ENCODE measurements at regions not wholly inside any gene's neighbourhood (a gene's known extent, or its start where the extent isn't known, plus 50 kb on each side); places are given as distances from the start of the nearest gene placed in this dataset.

GRCh38 chr13:40351537-40352379, 314.7 kb downstream of the FOXO1 start:
- H3K4me1 Mint-ChIP-seq (ENCODE audit: low read depth, unreplicated experiment) = peaks cover 1% of the 10 kb centered on the region
- no peak for DNase-seq
- peaks cover 5% of the 10 kb centered on the region for H3K27me3 Mint-ChIP-seq (ENCODE audit: unreplicated experiment)
- H3K9me3 Mint-ChIP-seq (ENCODE audit: unreplicated experiment) = peaks cover 11% of the 10 kb centered on the region
- peaks cover 6% of the 10 kb centered on the region for H3K36me3 Mint-ChIP-seq (ENCODE audit: unreplicated experiment)
- no peak overlapping the region for H3K27ac Mint-ChIP-seq (ENCODE audit: unreplicated experiment)
- no peak overlapping the region for H3K4me3 Mint-ChIP-seq (ENCODE audit: unreplicated experiment)
- TF ChIP-seq CTCF (IDR thresholded peaks at IDR 0.05; ENCODE audit: partially characterized antibody, unreplicated experiment) = no peak

GRCh38 chr13:40352380-40352778, 314.1 kb downstream of the FOXO1 start:
- H3K9me3 Mint-ChIP-seq (ENCODE audit: unreplicated experiment) = peaks cover 11% of the 10 kb centered on the region
- H3K27me3 Mint-ChIP-seq (ENCODE audit: unreplicated experiment) = peaks cover 5% of the 10 kb centered on the region
- H3K27ac Mint-ChIP-seq (ENCODE audit: unreplicated experiment) = no peak overlapping the region
- H3K4me3 Mint-ChIP-seq (ENCODE audit: unreplicated experiment) = no peak overlapping the region
- no peak for DNase-seq
- no peak for TF ChIP-seq CTCF (IDR thresholded peaks at IDR 0.05; ENCODE audit: partially characterized antibody, unreplicated experiment)
- H3K4me1 Mint-ChIP-seq (ENCODE audit: low read depth, unreplicated experiment) = peaks cover 1% of the 10 kb centered on the region
- peaks cover 6% of the 10 kb centered on the region for H3K36me3 Mint-ChIP-seq (ENCODE audit: unreplicated experiment)

- H3K9me3 Mint-ChIP-seq (ENCODE audit: unreplicated experiment) = peaks cover 9% of the 10 kb centered on the region
- DNase-seq = no peak
- TF ChIP-seq CTCF (IDR thresholded peaks at IDR 0.05; ENCODE audit: partially characterized antibody, unreplicated experiment) = no peak
- peaks cover 5% of the 10 kb centered on the region for H3K27me3 Mint-ChIP-seq (ENCODE audit: unreplicated experiment)
- peaks cover 6% of the 10 kb centered on the region for H3K36me3 Mint-ChIP-seq (ENCODE audit: unreplicated experiment)
- H3K4me1 Mint-ChIP-seq (ENCODE audit: low read depth, unreplicated experiment) = peaks cover 1% of the 10 kb centered on the region
- no peak overlapping the region for H3K27ac Mint-ChIP-seq (ENCODE audit: unreplicated experiment)
- H3K4me3 Mint-ChIP-seq (ENCODE audit: unreplicated experiment) = no peak overlapping the region
Observed at GRCh38 chr13:40352802-40353562, 313.5 kb downstream of the FOXO1 start.

GRCh38 chr13:40355126-40355724, 311.2 kb downstream of the FOXO1 start:
- TF ChIP-seq CTCF (IDR thresholded peaks at IDR 0.05; ENCODE audit: partially characterized antibody, unreplicated experiment) = no peak
- Mint-ChIP-seq H3K9me3 (ENCODE audit: unreplicated experiment) (no peaks in the 10 kb centered on the region), H3K4me1 (ENCODE audit: low read depth, unreplicated experiment) (peaks cover 1% of the 10 kb centered on the region), H3K36me3 (ENCODE audit: unreplicated experiment) (peaks cover 6% of the 10 kb centered on the region), H3K27ac (ENCODE audit: unreplicated experiment) (no peak overlapping the region), H3K27me3 (ENCODE audit: unreplicated experiment) (peaks cover 2% of the 10 kb centered on the region), H3K4me3 (ENCODE audit: unreplicated experiment) (no peak overlapping the region)
- no peak for DNase-seq

All from glutamatergic neuron (in vitro differentiated cells).